ENCODE measurements at regions not wholly inside any gene's neighbourhood (a gene's known extent, or its start where the extent isn't known, plus 50 kb on each side); places are given as distances from the start of the nearest gene placed in this dataset.

GRCh38 chr2:63775191-63775590, 66.5 kb upstream of the UGP2 start:
- WGBS, 2 donors (ENCODE audit: low coverage in 1 of 2) = 64 to 75% methylated on average over 1 of the region's 1 CpG
- intact Hi-C loops (cut with DNase I; ENCODE audit: low total_unique reads) (no loop called here), in situ Hi-C loops (cut with MboI; ENCODE audit: low pct_ligation_motif_present in 1 of 4, low pct_unique_long_range_greater_than_20kb in 1 of 4, low sequenced_read_pairs in 3 of 4) (no loop called here)
- Histone ChIP-seq H3K4me1 (peaks cover 0 to 47% (median 15%) of the 10 kb centered on the region in 4 donors), H3K27me3 (no peaks in the 10 kb centered on the region), H3K4me3 (no peak overlapping the region), H3K36me3 (no peaks in the 10 kb centered on the region), H3K9me3 (peaks cover 0 to 2% of the 10 kb centered on the region in 2 donors), H3K27ac (peak overlapping the region; percentile 66 to 77 (median 72))
- TF ChIP-seq POLR2AphosphoS5 (IDR thresholded peaks at IDR 0.05) (peak in 2 of 3 donors; percentile 14 to 45), CTCF (IDR thresholded peaks at IDR 0.05) (no peak)
- no peak for DNase-seq

- Histone ChIP-seq H3K36me3 (no peaks in the 10 kb centered on the region), H3K27me3 (no peaks in the 10 kb centered on the region), H3K9me3 (peaks cover 0 to 2% of the 10 kb centered on the region in 2 donors), H3K4me1 (peaks cover 0 to 47% (median 15%) of the 10 kb centered on the region in 4 donors), H3K4me3 (no peak overlapping the region), H3K27ac (peak overlapping the region; percentile 66 to 77 (median 72))
- peak; percentile 16 for DNase-seq
- intact Hi-C loops (cut with DNase I; ENCODE audit: low total_unique reads) (no loop called here), in situ Hi-C loops (cut with MboI; ENCODE audit: low pct_ligation_motif_present in 1 of 4, low pct_unique_long_range_greater_than_20kb in 1 of 4, low sequenced_read_pairs in 3 of 4) (no loop called here)
- 72% methylated on average over 2 of the region's 2 CpGs; no CpG with 5 or more reads in 1 of the 2 donors for WGBS, 2 donors (ENCODE audit: low coverage in 1 of 2)
- TF ChIP-seq POLR2AphosphoS5 (IDR thresholded peaks at IDR 0.05) = no peak
- TF ChIP-seq EP300 (IDR thresholded peaks at IDR 0.05; ENCODE audit: low read depth) = no peak
- TF ChIP-seq CTCF (IDR thresholded peaks at IDR 0.05) = no peak
- TF ChIP-seq POLR2A (IDR thresholded peaks at IDR 0.05) = no peak
These were observed 65.3 kb upstream of the UGP2 start for GRCh38 chr2:63776382-63776781.

- Histone ChIP-seq H3K27ac (peak overlapping the region; percentile 43 to 76 (median 62)), H3K27me3 (no peaks in the 10 kb centered on the region), H3K4me3 (no peak overlapping the region), H3K36me3 (no peaks in the 10 kb centered on the region), H3K4me1 (peaks cover 0 to 47% (median 15%) of the 10 kb centered on the region in 4 donors), H3K9me3 (peaks cover 0 to 2% of the 10 kb centered on the region in 2 donors)
- no peak for DNase-seq
- intact Hi-C loops (cut with DNase I; ENCODE audit: low total_unique reads) = no loop called here
- no peak for TF ChIP-seq CTCF (IDR thresholded peaks at IDR 0.05)
- TF ChIP-seq POLR2AphosphoS5 (IDR thresholded peaks at IDR 0.05) = no peak
- no peak for TF ChIP-seq EP300 (IDR thresholded peaks at IDR 0.05; ENCODE audit: low read depth)
- no peak for TF ChIP-seq POLR2A (IDR thresholded peaks at IDR 0.05)
- in situ Hi-C loops (cut with MboI; ENCODE audit: low pct_ligation_motif_present in 1 of 4, low pct_unique_long_range_greater_than_20kb in 1 of 4, low sequenced_read_pairs in 3 of 4) = no loop called here
These were observed 63.9 kb upstream of the UGP2 start for GRCh38 chr2:63777816-63778215.

GRCh38 chr2:63778391-63778790, 63.3 kb upstream of the UGP2 start:
- intact Hi-C loops (cut with DNase I; ENCODE audit: low total_unique reads) = no loop called here
- WGBS, 2 donors (ENCODE audit: low coverage in 1 of 2) = 85% methylated on average over 2 of the region's 2 CpGs
- in situ Hi-C loops (cut with MboI; ENCODE audit: low pct_ligation_motif_present in 1 of 4, low pct_unique_long_range_greater_than_20kb in 1 of 4, low sequenced_read_pairs in 3 of 4) = no loop called here
- H3K4me1 ChIP-seq = peaks cover 0 to 45% (median 15%) of the 10 kb centered on the region in 4 donors
- no peak overlapping the region for H3K4me3 ChIP-seq
- peak overlapping the region; percentile 43 to 76 (median 62) for H3K27ac ChIP-seq
- DNase-seq = no peak
- H3K27me3 ChIP-seq = no peaks in the 10 kb centered on the region
- no peaks in the 10 kb centered on the region for H3K9me3 ChIP-seq
- no peak for TF ChIP-seq CTCF (IDR thresholded peaks at IDR 0.05)
- no peak for TF ChIP-seq POLR2A (IDR thresholded peaks at IDR 0.05)
- TF ChIP-seq POLR2AphosphoS5 (IDR thresholded peaks at IDR 0.05) = no peak
- H3K36me3 ChIP-seq = no peaks in the 10 kb centered on the region
